ENCODE measurements at regions not wholly inside any gene's neighbourhood (a gene's known extent, or its start where the extent isn't known, plus 50 kb on each side); places are given as distances from the start of the nearest gene placed in this dataset.
"Not testable (repeated sequence)": the region's sequence is repeated elsewhere in the genome, so short reads cannot be mapped to it uniquely, and the experiment has no call there.

DNA sequence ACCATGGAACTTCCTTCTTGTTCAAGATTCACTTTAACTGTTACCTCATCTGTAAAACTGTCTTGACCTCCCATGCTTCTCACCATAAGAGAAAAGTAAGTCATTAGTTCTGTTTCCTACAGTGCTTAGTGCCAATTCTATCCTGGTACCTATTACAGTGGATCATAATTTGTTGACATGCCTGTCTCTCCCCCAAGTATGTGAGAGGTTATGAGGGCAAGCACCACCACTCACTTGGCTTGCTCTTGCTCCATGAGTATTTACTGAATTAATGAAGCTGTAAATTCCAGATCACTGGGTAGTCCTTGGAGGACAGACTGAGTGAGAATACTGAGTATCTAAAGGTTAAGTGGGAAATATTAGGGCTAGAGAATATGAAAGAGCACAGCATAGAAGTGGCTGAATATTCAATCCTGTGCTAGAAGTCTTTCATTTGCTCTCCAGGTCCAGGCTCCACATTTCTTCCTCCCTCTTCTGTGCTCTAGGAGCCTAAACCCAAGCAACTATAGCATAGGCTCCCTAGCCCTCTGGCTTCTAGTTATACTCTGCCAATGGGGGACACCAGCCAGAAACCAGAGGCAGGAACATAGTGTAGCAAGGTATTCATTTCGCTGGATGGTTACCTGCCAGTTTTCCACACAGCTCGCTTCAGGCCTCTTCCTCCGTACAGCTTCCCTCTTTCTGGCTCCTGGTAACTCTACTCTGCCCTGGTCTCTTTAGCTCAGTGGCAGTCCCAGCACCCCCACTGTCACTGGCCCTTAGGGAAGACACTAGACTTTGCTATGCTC, 118.2 kb upstream of the SLC5A12 start:
- DNase-seq (ENCODE audit: low spot score), result no peak

DNA sequence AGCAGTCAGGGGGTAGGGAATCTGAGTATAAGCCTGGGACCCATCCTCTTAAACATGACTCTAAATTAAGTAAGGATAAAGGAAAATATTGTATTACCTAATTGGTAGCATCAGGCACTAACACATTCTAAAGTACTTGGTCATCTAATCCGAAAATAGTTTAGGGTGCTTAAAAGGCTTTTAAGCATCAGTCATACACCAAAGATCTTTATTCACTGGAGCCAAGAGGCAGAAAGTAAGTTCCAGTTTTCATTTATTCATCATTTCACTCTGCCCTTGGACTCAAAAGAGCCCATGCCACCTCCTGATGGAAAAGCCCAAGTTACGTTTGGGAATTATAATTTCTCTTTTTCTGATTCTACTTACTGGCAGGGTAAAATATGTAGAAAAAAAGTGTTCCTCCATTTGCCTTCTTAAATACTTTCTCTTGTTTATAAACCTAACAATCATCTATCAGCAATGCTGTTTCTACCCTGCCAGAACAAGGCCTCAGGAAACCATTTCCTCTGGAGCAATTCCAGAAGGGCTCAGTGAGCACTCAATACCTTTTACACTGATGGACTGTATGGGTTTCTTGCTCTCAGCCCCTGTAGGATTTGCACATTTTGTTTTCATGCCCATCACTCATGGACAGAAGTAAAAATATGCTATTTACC, 120.1 kb upstream of the SLC5A12 start:
- DNase-seq (ENCODE audit: low spot score), result no peak

DNA sequence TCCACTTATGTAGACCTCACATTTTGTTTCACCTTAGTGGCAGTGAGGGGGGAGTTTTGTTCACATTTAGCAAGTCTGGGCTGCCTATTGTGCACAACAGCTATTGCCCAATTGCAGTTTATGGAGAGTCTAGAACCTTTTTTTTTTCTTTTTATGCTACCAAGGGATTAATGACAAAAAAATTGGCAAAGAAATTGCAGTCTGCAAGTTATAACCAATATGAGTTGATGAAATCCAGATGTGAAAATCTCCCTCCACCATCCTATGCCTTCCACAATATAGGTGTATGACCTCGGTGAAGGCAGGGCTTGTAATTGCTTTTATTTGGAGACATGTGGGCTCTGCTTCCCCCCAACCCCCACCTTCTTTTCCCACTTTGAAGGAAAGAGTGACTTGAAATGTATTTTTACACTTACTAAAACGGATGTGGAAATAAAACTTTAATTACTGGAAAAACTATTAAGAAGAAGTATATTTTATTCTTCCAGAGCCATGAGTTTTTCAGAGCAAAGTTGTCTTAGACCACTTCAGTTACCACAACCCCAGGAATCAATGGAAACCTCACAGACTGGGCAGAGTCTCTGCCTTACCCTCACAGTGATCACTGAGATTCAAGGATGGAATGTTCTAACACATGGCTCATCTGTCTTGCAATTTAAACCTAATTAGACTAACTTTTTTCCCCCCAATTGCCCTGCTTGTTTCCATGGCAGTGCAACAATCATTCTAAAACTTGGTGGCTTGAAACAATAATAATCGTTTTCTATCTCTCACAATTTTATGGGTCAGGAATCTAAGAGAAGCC, 120.8 kb upstream of the SLC5A12 start:
- no peak for DNase-seq (ENCODE audit: low spot score)

DNA sequence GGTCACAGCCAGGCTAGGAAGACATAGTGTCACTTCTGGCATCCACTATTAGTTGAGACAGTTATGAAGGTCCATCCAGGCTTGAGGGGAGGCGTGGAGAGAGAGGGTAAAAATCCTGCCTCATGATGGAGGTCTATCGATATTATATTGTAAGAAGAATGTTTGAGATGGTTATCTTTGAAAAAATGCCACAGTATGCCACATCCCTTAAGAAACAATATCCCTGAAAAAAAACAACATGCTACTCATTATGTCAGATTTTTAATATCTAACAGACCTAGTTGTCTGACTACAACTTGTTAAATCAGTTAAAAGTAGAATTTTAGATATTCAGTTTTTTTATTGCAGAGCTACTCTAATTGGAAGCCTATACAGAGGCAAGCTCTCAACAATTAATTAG, 121.7 kb upstream of the SLC5A12 start:
- no peak for DNase-seq (ENCODE audit: low spot score)

DNA sequence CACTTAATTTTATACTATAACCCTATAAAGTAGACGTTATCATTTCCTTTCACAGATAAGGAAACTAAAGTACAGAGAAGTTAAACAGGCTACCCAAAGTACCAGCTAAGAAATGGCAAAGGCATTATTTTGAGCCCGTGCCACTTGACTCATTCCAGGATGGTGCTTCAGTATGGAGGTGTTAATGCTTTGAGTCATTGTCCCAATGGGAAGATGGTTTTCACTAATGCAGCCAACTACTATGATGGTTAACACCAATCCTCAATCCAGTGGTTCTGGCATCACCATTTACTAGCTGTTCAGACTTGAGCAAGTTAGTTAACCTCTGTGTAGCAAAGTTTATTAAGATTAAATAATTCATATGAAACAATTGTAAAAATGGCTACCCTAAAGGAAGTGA, 123.1 kb upstream of the SLC5A12 start:
- no peak for DNase-seq (ENCODE audit: low spot score)

DNA sequence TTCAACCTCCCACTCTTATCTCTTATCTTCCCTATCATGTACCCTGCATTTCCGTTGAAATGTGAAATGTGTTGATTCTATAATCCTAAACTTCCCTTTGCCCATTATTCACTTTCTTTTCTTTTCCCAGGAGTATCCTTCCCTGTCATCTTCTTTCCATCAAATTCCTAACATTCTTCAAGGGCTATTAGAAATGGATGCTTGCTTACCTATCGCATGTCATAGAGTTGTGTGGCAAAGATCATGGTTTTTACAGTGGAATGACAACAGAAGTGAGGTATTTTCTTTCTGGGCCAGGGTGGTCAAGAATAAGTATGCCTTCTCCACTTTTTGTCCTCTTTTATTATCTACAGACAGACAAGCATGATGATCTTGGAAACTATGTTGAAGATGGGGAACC, 124.4 kb upstream of the SLC5A12 start:
- DNase-seq (ENCODE audit: low spot score), result no peak

DNA sequence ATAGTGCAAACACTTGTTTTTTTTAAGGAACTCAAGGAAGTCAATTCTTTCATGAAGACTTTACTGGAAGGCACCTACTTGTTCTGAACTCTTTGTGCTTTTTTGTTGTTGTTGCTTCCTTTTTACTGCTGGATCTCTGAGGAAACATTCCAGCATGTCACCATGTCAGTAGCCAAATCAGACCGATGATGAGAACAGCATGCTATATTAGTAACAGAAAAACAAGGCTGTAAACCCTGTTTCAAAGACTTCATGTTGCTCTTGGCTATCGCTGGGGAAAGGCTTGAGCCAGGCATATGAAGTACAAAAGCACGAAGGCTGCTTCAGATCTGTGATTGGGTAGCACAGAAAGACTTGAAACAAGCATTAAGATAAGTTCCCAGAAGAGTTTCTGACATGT, 125.6 kb upstream of the SLC5A12 start:
- DNase-seq (ENCODE audit: low spot score), result no peak

DNA sequence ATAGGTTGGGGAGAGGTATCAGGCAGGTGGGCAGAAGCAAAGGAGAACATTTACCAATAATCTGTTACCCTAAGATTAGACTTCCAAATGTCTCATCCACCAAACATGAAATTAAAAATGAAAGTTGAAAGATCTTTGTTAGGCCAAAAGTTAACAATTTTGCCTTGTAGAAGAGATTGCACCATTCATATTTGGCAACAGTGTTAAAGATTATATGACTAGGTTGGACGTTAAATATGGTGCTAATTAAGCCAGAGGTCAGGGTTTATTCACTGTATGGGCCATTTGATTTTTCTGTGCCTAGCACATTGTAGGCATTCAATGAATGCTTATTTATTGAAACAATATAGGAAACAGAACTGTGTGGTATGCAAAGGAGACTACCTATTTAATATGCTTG, 126.1 kb upstream of the SLC5A12 start:
- no peak for DNase-seq (ENCODE audit: low spot score)

DNA sequence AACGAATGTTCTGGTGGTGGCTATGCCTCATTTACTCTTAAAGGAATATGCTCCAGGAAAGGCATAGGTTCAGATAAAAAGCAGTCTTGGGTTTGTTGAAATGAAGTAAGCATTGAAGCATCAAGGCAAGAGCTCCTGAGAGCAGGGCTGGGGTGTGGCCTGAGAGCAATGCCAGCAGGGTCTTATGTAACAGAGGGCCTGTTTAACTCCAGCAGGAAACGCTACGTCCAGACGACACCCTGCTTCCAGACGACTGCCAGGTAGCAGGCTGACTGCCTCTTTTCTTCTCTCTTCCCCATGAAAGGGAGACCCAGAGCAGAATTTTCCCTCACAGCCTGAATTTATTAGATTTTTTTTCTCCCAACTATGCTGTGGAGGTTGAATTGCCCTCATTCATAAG, 127.2 kb upstream of the SLC5A12 start:
- DNase-seq (ENCODE audit: low spot score), result no peak

DNA sequence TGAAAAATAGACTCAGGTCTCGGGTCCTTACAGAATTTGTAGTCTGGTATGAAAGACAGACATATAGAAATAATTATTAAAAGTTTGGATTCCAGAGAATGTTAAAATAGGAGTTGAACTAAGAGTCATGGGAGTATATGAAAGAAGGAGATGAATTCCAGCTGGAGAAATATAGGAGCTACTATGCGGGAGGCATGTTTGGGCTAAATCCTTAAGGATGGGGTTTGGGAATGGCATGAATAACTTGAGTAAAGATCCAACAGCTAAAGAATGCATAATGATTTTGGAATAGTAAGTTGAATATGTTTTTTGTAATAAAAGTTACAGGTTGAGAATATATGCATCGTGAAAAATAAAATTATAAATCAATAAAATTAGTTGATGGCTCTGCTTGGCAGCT, 129.4 kb upstream of the SLC5A12 start:
- no peak for DNase-seq (ENCODE audit: low spot score)

DNA sequence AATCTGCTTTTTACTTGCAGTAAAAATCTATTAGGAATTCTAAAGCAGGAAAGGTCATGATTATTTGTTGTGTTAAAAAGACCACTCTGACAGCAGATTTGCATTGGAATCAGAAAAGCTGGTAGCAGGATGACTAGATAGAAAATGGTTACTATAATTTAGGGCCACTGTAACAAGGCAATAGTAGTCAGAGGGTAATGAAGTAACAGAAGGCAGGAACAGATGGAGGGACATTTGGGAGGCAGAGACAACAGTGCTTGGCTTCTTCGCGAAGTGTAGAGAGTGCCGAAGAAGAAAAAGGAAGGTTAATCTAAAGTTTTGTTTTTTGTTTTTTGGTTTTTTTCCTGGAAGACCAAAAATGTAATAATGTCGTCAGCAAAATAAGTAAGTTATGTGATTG, 129.8 kb upstream of the SLC5A12 start:
- DNase-seq (ENCODE audit: low spot score), result no peak

DNA sequence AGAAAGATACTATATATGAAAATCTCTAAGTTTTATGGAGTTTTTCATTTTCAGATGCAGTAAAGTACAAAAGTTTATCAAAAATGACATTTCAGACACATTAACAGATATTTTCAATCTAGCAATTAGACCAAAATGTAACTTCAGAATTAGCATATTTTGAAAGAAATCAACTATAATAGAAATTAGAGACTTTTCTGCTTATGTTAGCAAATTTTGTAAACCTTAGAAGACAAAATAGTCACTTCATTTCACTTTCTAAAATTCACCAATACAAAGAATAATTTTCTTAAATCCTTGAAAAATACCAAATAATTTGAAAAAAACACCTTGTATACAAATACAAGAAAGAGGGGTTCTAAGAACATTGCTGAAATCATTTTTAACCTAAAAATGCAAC, 135.8 kb upstream of the FIBIN start:
- DNase-seq (ENCODE audit: low spot score), result no peak

DNA sequence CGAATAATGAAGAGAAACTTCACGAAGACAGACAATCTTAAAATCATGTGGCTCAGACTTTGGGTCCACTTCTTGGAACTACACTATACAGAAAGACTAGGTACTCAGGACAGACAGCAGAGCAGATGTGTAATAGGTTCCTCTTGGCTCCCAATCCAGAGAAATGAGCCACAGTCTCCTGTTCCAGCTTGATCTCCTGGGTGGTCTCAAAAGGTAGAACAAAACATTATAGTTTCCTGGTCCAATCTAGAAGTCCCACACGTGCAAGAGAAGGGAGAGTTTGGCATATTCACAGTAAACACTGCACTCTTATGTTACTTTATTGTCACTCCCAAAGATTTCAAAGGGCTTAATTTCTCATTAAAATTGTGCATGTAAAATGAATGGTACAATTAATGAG, 134.5 kb upstream of the FIBIN start:
- DNase-seq (ENCODE audit: low spot score), result no peak

DNA sequence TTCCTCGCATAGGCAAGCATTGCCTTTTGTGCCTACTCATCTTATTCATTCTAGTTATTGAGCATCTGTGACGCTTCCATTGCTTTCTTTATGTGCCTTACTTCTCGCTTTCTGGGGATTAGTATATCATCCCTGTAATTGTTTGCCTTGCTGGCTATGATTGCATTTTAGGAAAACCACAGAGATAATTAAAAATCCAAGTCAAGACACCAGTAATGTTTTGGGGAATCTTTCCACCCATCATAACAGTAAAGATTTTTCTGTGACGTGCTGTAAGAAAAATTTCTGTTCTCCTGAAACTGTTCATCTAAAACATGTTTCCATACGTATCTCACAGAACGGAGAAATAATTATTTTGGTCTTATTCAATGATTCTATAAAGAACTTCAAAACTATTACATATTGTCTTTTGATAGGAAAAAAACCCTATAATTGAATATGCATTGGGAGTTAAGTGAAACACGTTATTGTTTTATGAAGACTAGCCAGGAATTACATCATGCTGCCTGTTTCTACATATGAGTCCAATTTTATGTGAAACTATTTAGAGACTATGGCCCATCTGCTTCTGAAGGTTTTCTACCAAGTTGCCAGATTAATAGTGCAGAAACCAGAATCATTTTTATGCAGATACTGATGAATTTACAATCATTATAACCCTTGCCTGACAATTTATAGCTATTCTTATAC, 133.7 kb upstream of the FIBIN start:
- DNase-seq (ENCODE audit: low spot score), result no peak

DNA sequence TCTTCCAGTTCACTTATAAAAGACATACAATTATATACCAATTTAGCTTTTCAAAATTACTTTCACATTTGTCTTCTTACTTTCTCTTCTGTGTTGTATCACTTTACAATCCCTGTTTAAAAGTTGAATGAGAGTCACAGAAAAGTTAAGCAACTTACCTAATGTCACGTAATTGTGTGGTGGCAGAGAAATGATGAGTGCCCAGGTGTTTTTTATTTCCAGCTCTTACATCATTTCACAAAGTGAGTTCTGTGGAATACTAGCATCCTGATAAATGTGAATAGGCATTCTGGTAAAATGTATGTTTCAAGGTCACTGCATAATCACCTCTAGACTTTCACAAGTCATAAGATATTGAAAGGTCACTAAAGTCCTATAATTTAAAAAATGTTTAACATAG, 133.0 kb upstream of the FIBIN start:
- DNase-seq (ENCODE audit: low spot score), result no peak

DNA sequence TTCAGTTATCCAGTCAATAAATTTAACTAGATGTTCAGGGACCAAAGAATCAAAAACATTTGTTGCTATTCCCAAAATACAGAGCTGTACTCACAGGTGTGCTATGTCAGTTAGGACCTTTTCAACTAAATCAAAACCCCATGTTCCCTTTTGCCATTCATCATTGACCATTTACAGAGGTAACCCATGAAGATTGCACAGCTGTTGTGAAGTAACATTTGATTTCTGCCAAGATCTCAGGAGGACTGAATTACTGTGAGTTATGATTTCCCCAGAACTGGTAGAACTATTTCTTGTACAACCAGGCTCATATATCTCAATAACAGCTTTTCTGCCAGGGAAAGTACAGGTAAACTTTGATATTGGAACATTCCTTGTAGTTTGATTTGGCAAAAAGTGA, 131.1 kb upstream of the FIBIN start:
- no peak for DNase-seq (ENCODE audit: low spot score)

DNA sequence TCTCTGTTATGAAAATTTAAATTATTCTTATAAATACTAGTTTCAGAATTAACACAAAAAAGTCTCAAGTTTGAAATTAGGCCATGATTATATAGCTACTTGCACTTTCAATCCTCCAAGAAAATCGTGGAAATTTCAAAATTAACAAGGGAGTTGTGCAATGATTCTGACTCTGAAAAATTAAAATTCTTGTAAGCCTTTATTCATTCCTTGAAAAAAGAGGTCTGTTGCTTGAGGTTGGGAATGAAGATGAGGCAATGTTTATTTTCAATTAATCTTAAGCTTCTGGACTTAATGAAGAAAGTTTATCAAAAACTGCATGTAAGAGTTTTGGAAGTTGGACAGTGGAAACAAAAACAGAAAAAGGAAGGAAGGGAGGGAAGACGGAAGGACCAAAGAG, 128.2 kb upstream of the FIBIN start:
- DNase-seq (ENCODE audit: low spot score), result no peak

DNA sequence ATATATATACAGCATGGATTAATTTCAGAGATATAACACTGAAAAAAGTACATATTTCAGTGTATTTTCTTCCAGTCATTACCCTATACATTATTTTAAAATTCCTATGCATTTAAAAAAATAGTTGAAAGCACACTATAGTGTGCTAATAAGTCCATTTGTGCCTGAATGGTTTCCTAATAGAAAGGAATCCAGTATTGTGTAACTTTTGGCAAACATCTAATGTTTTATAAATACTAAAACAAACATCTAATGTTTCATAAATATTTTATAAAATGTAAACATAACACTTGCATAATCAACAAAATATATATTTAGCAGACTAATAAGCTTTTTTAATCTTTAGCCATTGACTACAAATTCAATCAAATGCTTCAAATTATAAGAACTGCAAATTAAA, 126.6 kb upstream of the FIBIN start:
- DNase-seq (ENCODE audit: low spot score), result no peak

DNA sequence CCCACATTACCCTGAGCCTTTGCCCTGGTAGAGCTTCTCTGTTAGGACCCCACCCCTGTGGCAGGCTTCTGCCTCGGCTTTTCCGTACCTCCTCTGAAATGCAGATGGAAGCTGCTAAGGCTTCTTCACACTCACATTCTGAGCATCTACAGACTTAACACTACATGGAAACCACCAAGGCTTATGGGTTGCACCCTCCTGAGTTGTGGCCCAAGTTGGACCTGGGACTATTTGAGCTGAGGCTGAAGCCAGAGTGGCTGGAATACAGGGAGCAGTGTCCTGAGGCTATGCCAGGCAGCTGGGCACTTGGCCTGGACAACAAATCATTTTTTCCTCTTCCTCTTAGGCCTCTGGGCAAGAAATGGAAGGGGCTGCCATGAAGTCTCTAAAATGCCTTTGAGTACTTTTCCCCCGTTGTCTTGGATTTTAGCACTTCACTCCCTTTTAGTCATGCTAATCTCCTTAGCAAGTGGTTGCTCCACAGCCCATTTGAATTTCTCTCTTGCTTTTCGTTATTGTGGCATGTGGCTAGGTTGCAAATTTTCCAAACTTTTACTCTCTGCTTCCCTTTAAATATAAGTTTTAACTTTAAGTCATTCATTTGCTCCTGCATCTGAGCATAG, 114.8 kb upstream of the FIBIN start:
- DNase-seq (ENCODE audit: low spot score), result no peak

DNA sequence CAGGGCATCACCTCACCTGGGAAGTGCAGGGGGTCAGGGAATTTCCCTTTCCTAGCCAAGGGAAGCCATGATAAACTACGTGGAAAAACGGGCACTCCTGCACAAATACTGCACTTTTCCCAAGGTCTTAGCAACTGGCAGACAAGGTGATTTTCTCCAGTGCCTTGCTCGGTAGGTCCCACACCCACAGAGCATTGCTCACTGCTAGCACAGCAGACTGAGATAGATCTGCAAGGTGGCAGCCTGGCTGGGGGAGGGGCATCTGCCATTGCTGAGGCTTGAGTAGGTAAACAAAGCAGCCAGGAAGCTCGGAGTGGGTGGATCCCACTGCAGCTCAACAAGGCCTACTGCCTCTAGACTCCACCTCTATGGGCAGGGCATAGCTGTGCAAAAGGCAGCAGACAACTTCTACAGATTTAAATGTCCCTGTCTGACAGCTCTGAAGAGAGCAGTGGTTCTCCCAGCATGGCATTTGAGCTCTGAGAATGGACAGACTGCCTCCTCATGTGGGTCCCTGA, 111.5 kb upstream of the FIBIN start:
- not testable (repeated sequence) for DNase-seq (ENCODE audit: low spot score)

DNA sequence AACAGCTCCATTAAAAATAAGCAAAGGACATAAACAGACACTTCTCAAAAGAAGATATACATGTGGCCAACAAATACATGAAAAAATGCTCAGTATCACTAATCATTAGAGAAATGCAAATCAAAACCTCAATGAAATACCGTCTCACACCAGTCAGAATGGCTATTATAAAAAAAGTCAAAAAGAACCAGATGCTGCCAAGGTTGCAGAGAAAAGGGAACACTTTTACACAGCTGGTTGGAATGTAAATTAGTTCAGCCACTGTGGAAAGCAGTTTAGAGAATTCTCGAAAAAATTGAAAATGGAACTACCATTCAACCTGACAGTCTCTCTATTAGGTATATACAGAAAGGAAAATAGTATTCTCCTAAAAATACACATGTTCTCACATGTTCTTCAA, 102.4 kb upstream of the FIBIN start:
- no peak for DNase-seq (ENCODE audit: low spot score)

DNA sequence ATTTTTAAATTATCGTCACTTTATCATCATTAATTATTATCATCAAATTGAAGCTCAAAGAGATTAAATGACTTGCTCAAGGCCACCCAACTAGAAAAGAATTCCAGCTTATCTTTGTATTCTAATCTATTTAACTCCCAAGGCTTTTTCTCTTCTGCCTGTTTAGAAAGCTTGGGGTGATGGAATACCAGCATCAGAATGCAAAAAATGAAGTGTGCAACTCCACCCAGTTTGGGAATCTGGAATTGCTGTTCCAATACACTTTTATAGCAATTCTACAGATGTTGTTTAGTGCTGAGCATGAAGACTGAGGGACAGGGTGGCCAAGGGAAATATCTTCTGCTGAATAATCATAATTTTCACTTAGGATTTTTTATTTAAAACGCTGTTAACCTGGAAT, 97.2 kb upstream of the FIBIN start:
- DNase-seq (ENCODE audit: low spot score), result no peak
